PC-3 (cell line): ENCODE measurements at regions not wholly inside any gene's neighbourhood (a gene's known extent, or its start where the extent isn't known, plus 50 kb on each side); places are given as distances from the start of the nearest gene placed in this dataset.

Experiments used
- ATAC-seq: fragments of 200-7000 bp; cut with Tn5 transposase; 2 replicates; pipeline ENCODE4 v1.9.1; 2020; ENCODE audit warnings: mild to moderate bottlenecking, moderate library complexity
- BruUV-seq: library from RNA; stranded (reverse); fragments of 400-500 nt; replicated peaks from 2 replicates; lab custom pipeline; 2021; lab: Mats Ljungman, UMichigan
- CTCF ChIA-PET: fragments of 300-600 bp; sonication (Branson Sonifier 250); formaldehyde crosslinking; loops from one replicate; lab custom pipeline; 2022; ENCODE audit warnings: antibody characterized with exemption; lab: Charles Lee
- POLR2A ChIA-PET: fragments of 300-600 bp; sonication (Branson Sonifier 250); formaldehyde crosslinking; loops from one replicate; lab custom pipeline; 2022; ENCODE audit warnings: antibody characterized with exemption; ENCODE audit not compliant: unreplicated experiment; lab: Charles Lee
- DNase-seq: peaks from one replicate; pipeline ENCODE4 v3.0.0-alpha.2; 2015
- H2AFZ ChIP-seq: fragments of 300-600 bp; sonication (generic); 2 replicates; pipeline ENCODE4 v1.6.0; 2016; ENCODE audit warnings: antibody characterized with exemption, low read length
- H3F3A ChIP-seq: fragments of 300-600 bp; sonication (generic); one replicate; pipeline ENCODE4 v1.6.0; 2017; ENCODE audit warnings: antibody characterized with exemption, low read length, control low read depth, mild to moderate bottlenecking; ENCODE audit not compliant: unreplicated experiment
- H3K27ac ChIP-seq: fragments of 300-600 bp; sonication (generic); 2 replicates; pipeline ENCODE4 v1.5.1; 2016; ENCODE audit warnings: mild to moderate bottlenecking, low read length
- H3K27me3 ChIP-seq: fragments of 300-600 bp; sonication (generic); 2 replicates; pipeline ENCODE4 v1.6.1; 2016; ENCODE audit warnings: low read length, mixed read lengths
- H3K36me3 ChIP-seq: fragments of 300-600 bp; sonication (generic); 2 replicates; pipeline ENCODE4 v1.6.1; 2016; ENCODE audit warnings: low read depth, mixed run types, low read length, mixed read lengths
- H3K4me1 ChIP-seq: fragments of 300-600 bp; sonication (generic); 2 replicates; pipeline ENCODE4 v1.5.1; 2016; ENCODE audit warnings: low read length; ENCODE audit not compliant: insufficient read depth
- H3K4me2 ChIP-seq: fragments of 300-600 bp; sonication (generic); 2 replicates; pipeline ENCODE4 v1.6.0; 2016; ENCODE audit warnings: low read length
- H3K4me3 ChIP-seq: fragments of 300-600 bp; sonication (generic); 2 replicates; pipeline ENCODE4 v1.5.1; 2016; ENCODE audit warnings: mild to moderate bottlenecking, low read length, mixed read lengths
- H3K79me2 ChIP-seq: fragments of 300-600 bp; sonication (generic); 2 replicates; pipeline ENCODE4 v1.6.1; 2017; ENCODE audit warnings: low read length, mixed read lengths
- H3K9ac ChIP-seq: fragments of 300-600 bp; sonication (generic); 2 replicates; pipeline ENCODE4 v1.6.0; 2016; ENCODE audit warnings: mild to moderate bottlenecking, low read length
- H3K9me2 ChIP-seq: fragments of 300-600 bp; sonication (generic); replicated peaks from 2 replicates; pipeline ENCODE4 v1.6.1; 2016; ENCODE audit warnings: mixed run types, low read length, mixed read lengths
- H3K9me3 ChIP-seq: fragments of 300-600 bp; sonication (generic); 2 replicates; pipeline ENCODE4 v1.6.1; 2016; ENCODE audit warnings: low read length, mixed read lengths
- H4K20me1 ChIP-seq: fragments of 300-600 bp; sonication (generic); 2 replicates; pipeline ENCODE4 v1.6.1; 2016; ENCODE audit warnings: low read length, mixed read lengths
- CTCF ChIP-seq: fragments of 300-600 bp; sonication (generic); conservative IDR thresholded peaks from 2 replicates; pipeline ENCODE4 v1.5.1; 2017; ENCODE audit warnings: antibody characterized with exemption, low read depth, mild to moderate bottlenecking, low read length
- EZH2 ChIP-seq: fragments of 300-600 bp; sonication (generic); IDR thresholded peaks from one replicate; pipeline ENCODE4 v1.6.1; 2017; ENCODE audit warnings: antibody characterized with exemption, mild to moderate bottlenecking, low read length; ENCODE audit not compliant: unreplicated experiment
- EZH2phosphoT487 ChIP-seq: fragments of 300-600 bp; sonication (generic); IDR thresholded peaks from 2 replicates; pipeline ENCODE4 v1.6.1; 2018; ENCODE audit warnings: mild to moderate bottlenecking, antibody characterized with exemption, low read length, borderline replicate concordance
- intact Hi-C: fragments of 100-400 bp; cut with micrococcal nuclease; formaldehyde crosslinking; loops from 2 replicates; pipeline ENCODE4 v1.9.0; 2023

GRCh38 chr14:44612002-44612401, 104.9 kb upstream of the FSCB start:
- no peak overlapping the region for H2AFZ ChIP-seq
- H3K27ac ChIP-seq = no peak overlapping the region
- no peak overlapping the region for H3K4me2 ChIP-seq
- H3K79me2 ChIP-seq = no peaks in the 10 kb centered on the region
- CTCF ChIA-PET = no interaction called here
- no peaks in the 10 kb centered on the region for H3K36me3 ChIP-seq
- BruUV-seq = no TSS peak
- POLR2A ChIA-PET = no interaction called here
- intact Hi-C loops = loop anchor here (10.0 kb wide), 1 partner anchor 237 kb away; no protein-coding TSS in a partner anchor
- no peaks in the 10 kb centered on the region for H3K9me3 ChIP-seq
- no peaks in the 10 kb centered on the region for H3K27me3 ChIP-seq
- H3K9ac ChIP-seq = no peak overlapping the region
- TF ChIP-seq CTCF (no peak), EZH2phosphoT487 (no peak), EZH2 (no peak)
- H4K20me1 ChIP-seq = no peaks in the 10 kb centered on the region
- no peaks in the 10 kb centered on the region for H3K9me2 ChIP-seq
- H3K4me3 ChIP-seq = no peak overlapping the region
- H3F3A ChIP-seq = no peaks in the 10 kb centered on the region
- DNase-seq (no peak), ATAC-seq (no peak)
- H3K4me1 ChIP-seq = peaks cover 14% of the 10 kb centered on the region; the same call in 1 of the 2 replicates

GRCh38 chr14:44609876-44610510, 102.9 kb upstream of the FSCB start:
- ChIA-PET CTCF (no interaction called here), POLR2A (no interaction called here)
- Histone ChIP-seq H3K9me3 (no peaks in the 10 kb centered on the region), H3K9ac (no peak overlapping the region), H3K27me3 (no peaks in the 10 kb centered on the region), H2AFZ (no peak overlapping the region), H3F3A (no peaks in the 10 kb centered on the region), H3K79me2 (no peaks in the 10 kb centered on the region), H3K4me2 (no peak overlapping the region), H3K4me1 (peaks cover 9% of the 10 kb centered on the region; the same call in 1 of the 2 replicates), H3K9me2 (no peaks in the 10 kb centered on the region), H3K4me3 (no peak overlapping the region), H3K27ac (no peak overlapping the region), H3K36me3 (no peaks in the 10 kb centered on the region), H4K20me1 (no peaks in the 10 kb centered on the region)
- TF ChIP-seq EZH2phosphoT487 = no peak
- TF ChIP-seq EZH2 = no peak
- TF ChIP-seq CTCF = no peak
- BruUV-seq = no TSS peak
- intact Hi-C loops = loop anchor here (10.0 kb wide), 1 partner anchor 235 kb away; no protein-coding TSS in a partner anchor
- DNase-seq (no peak), ATAC-seq (no peak)

DNA sequence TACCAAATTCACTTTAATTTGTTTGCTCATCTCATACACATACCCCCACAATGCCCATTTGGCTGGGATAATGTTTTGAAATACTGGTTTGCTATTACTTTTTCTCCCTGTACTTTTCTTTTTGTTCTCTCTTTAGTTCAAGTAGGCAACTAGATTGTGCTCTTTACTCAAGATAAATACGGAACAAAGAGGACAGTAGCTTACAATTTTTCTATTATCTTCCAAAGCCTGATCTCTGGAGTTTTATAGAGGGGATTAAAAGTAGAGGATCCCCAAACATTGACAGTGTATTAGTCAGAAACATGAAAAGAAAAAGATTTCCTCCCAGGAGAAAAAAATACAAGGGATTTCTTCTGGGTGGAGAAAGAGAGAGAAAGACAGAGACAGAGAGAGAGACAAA, 102.1 kb upstream of the FSCB start:
- ChIA-PET CTCF (no interaction called here), POLR2A (no interaction called here)
- intact Hi-C loops = no loop called here
- no peaks in the 10 kb centered on the region for H3K79me2 ChIP-seq
- no TSS peak for BruUV-seq
- no peaks in the 10 kb centered on the region for H4K20me1 ChIP-seq
- no peak overlapping the region for H3K27ac ChIP-seq
- H3F3A ChIP-seq = no peaks in the 10 kb centered on the region
- peaks cover 5% of the 10 kb centered on the region; the same call in 1 of the 2 replicates for H3K4me1 ChIP-seq
- no peaks in the 10 kb centered on the region for H3K36me3 ChIP-seq
- no peaks in the 10 kb centered on the region for H3K9me3 ChIP-seq
- ATAC-seq = no peak
- H2AFZ ChIP-seq = no peak overlapping the region
- no peaks in the 10 kb centered on the region for H3K27me3 ChIP-seq
- H3K9ac ChIP-seq = no peak overlapping the region
- H3K4me3 ChIP-seq = no peak overlapping the region
- no peak for DNase-seq
- H3K4me2 ChIP-seq = no peak overlapping the region
- H3K9me2 ChIP-seq = no peaks in the 10 kb centered on the region
- TF ChIP-seq CTCF (no peak), EZH2 (no peak), EZH2phosphoT487 (no peak)
